ENCODE measurements at regions not wholly inside any gene's neighbourhood (a gene's known extent, or its start where the extent isn't known, plus 50 kb on each side); places are given as distances from the start of the nearest gene placed in this dataset.

- Mint-ChIP-seq H3K27me3 (ENCODE audit: low read depth) (no peaks in the 10 kb centered on the region), H3K27ac (no peak overlapping the region), H3K9me3 (no peaks in the 10 kb centered on the region), H3K36me3 (no peaks in the 10 kb centered on the region), H3K4me3 (no peak overlapping the region), H3K4me1 (peaks cover 21% of the 10 kb centered on the region)
- no peak for TF ChIP-seq CTCF (IDR thresholded peaks at IDR 0.05; ENCODE audit: unreplicated experiment)
- DNase-seq (ENCODE audit: low spot score in 2 of 2, unreplicated experiment in 2 of 2): no peak
Observed at GRCh38 chr5:126355940-126356339, 67.3 kb upstream of the GRAMD2B start.

GRCh38 chr5:126357585-126358342 lies 65.4 kb upstream of the GRAMD2B start:
- Mint-ChIP-seq H3K4me3 (no peak overlapping the region), H3K36me3 (no peaks in the 10 kb centered on the region), H3K9me3 (no peaks in the 10 kb centered on the region), H3K4me1 (peaks cover 13% of the 10 kb centered on the region), H3K27ac (no peak overlapping the region), H3K27me3 (ENCODE audit: low read depth) (no peaks in the 10 kb centered on the region)
- TF ChIP-seq CTCF (IDR thresholded peaks at IDR 0.05; ENCODE audit: unreplicated experiment): no peak
- no peak for DNase-seq (ENCODE audit: low spot score in 2 of 2, unreplicated experiment in 2 of 2)

GRCh38 chr5:126358525-126358924 lies 64.7 kb upstream of the GRAMD2B start:
- H3K9me3 Mint-ChIP-seq: peaks cover 2% of the 10 kb centered on the region
- H3K27me3 Mint-ChIP-seq (ENCODE audit: low read depth): no peaks in the 10 kb centered on the region

GRCh38 chr5:126359884-126360283 lies 63.3 kb upstream of the GRAMD2B start:
- Mint-ChIP-seq H3K27ac (no peak overlapping the region), H3K36me3 (no peaks in the 10 kb centered on the region), H3K9me3 (peaks cover 4% of the 10 kb centered on the region), H3K4me1 (peaks cover 4% of the 10 kb centered on the region), H3K27me3 (ENCODE audit: low read depth) (no peaks in the 10 kb centered on the region), H3K4me3 (no peak overlapping the region)
- no peak for TF ChIP-seq CTCF (IDR thresholded peaks at IDR 0.05; ENCODE audit: unreplicated experiment)
- DNase-seq (ENCODE audit: low spot score in 2 of 2, unreplicated experiment in 2 of 2): no peak

More at GRCh38 chr5:126358525-126358924, 64.7 kb upstream of the GRAMD2B start:
- H3K36me3 Mint-ChIP-seq: no peaks in the 10 kb centered on the region
- DNase-seq (ENCODE audit: low spot score in 2 of 2, unreplicated experiment in 2 of 2): no peak
- peaks cover 7% of the 10 kb centered on the region for H3K4me1 Mint-ChIP-seq
- no peak overlapping the region for H3K4me3 Mint-ChIP-seq
- no peak for TF ChIP-seq CTCF (IDR thresholded peaks at IDR 0.05; ENCODE audit: unreplicated experiment)
- no peak overlapping the region for H3K27ac Mint-ChIP-seq

GRCh38 chr5:126360467-126360866 lies 62.7 kb upstream of the GRAMD2B start:
- H3K4me3 Mint-ChIP-seq: no peak overlapping the region
- no peak for TF ChIP-seq CTCF (IDR thresholded peaks at IDR 0.05; ENCODE audit: unreplicated experiment)
- H3K9me3 Mint-ChIP-seq: peaks cover 4% of the 10 kb centered on the region
- no peak overlapping the region for H3K27ac Mint-ChIP-seq
- no peaks in the 10 kb centered on the region for H3K27me3 Mint-ChIP-seq (ENCODE audit: low read depth)
- H3K4me1 Mint-ChIP-seq: peaks cover 8% of the 10 kb centered on the region
- no peak for DNase-seq (ENCODE audit: low spot score in 2 of 2, unreplicated experiment in 2 of 2)
- H3K36me3 Mint-ChIP-seq: no peaks in the 10 kb centered on the region
